GM12878 (cell line): ENCODE measurements at regions not wholly inside any gene's neighbourhood (a gene's known extent, or its start where the extent isn't known, plus 50 kb on each side); places are given as distances from the start of the nearest gene placed in this dataset.

ENCODE experiments used
- ATAC-seq: fragments of 200-7000 bp; cut with Tn5 transposase; 3 replicates; pipeline ENCODE4 v1.9.1; 2020; ENCODE audit warnings: mild to moderate bottlenecking, moderate library complexity
- BruUV-seq: library from RNA; stranded (reverse); fragments of 400-500 nt; replicated peaks from 2 replicates; lab custom pipeline; 2021; lab: Mats Ljungman, UMichigan
- CTCF ChIA-PET: fragments of 300-600 bp; sonication (Branson Sonifier 250); formaldehyde crosslinking; extraction: SDS; loops from one replicate; lab custom pipeline; 2021; ENCODE audit warnings: inconsistent platforms; lab: Yijun Ruan, JAX
- POLR2A ChIA-PET: fragments of 350-600 bp; formaldehyde crosslinking; extraction: SDS; loops from one replicate; lab custom pipeline; 2021; ENCODE audit warnings: inconsistent platforms; lab: Charles Lee
- RAD21 ChIA-PET: fragments of 300-600 bp; sonication (Branson Sonifier 250); formaldehyde crosslinking; loops from one replicate; lab custom pipeline; 2023; ENCODE audit warnings: antibody characterized with exemption; ENCODE audit not compliant: unreplicated experiment; lab: Charles Lee
- SMC1A ChIA-PET: fragments of 300-600 bp; sonication (Branson Sonifier 250); formaldehyde crosslinking; loops from one replicate; lab custom pipeline; 2023; ENCODE audit not compliant: unreplicated experiment, uncharacterized antibody; lab: Charles Lee
- DNase-seq: peaks from one replicate; pipeline ENCODE4 v3.0.0-alpha.2; 2011; ENCODE audit warnings: low read depth, low spot score
- FAIRE-seq: peaks from 3 replicates; lab custom pipeline; 2011; peaks lifted over from hg19 to GRCh38; lab: Jason Lieb, UNC
- H2AFZ ChIP-seq: 2 replicates; pipeline ENCODE4 v1.6.0; 2011; ENCODE audit warnings: low read depth, low read length, control low read depth; ENCODE audit not compliant: control insufficient read depth
- H3K27ac ChIP-seq: 2 replicates; pipeline ENCODE4 v1.5.1; 2011; ENCODE audit warnings: control low read depth; ENCODE audit not compliant: control insufficient read depth, insufficient read depth
- H3K27me3 ChIP-seq, 2 experiments: replicated peaks in 1 of 2; 2 replicates each; pipeline versions ENCODE4 v1.6.0 to v1.6.1; 2011; ENCODE audit warnings: low read length in 1 of 2; ENCODE audit not compliant: control insufficient read depth in 2 of 2, insufficient read depth in 2 of 2
- H3K36me3 ChIP-seq, 2 experiments: 2 replicates each; pipeline ENCODE4 v1.5.1; 2011; ENCODE audit warnings: low read length in 1 of 2; ENCODE audit not compliant: control insufficient read depth in 2 of 2, insufficient read depth in 2 of 2
- H3K4me1 ChIP-seq: 2 replicates; pipeline ENCODE4 v1.6.1; 2011; ENCODE audit warnings: mild to moderate bottlenecking, low read length, moderate library complexity, mixed read lengths; ENCODE audit not compliant: control insufficient read depth, insufficient read depth
- H3K4me2 ChIP-seq: 2 replicates; pipeline ENCODE4 v1.6.0; 2011; ENCODE audit warnings: control low read depth; ENCODE audit not compliant: control insufficient read depth, insufficient read depth
- H3K4me3 ChIP-seq: fragments of 200-600 bp; sonication (generic); 2 replicates; pipeline ENCODE4 v1.5.1; 2016
- H3K79me2 ChIP-seq: 2 replicates; pipeline ENCODE4 v1.6.0; 2011; ENCODE audit warnings: low read length; ENCODE audit not compliant: control insufficient read depth, insufficient read depth
- H3K9ac ChIP-seq: 2 replicates; pipeline ENCODE4 v1.8.0; 2011; ENCODE audit warnings: low read length, control low read depth, mixed read lengths; ENCODE audit not compliant: control insufficient read depth, insufficient read depth
- H3K9me3 ChIP-seq: replicated peaks from 3 replicates; pipeline ENCODE4 v1.5.1; 2011; ENCODE audit warnings: mild to moderate bottlenecking, low read length; ENCODE audit not compliant: control insufficient read depth, insufficient read depth
- H4K20me1 ChIP-seq: 2 replicates; pipeline ENCODE4 v1.6.0; 2011; ENCODE audit not compliant: control insufficient read depth, insufficient read depth
- ATF7 ChIP-seq: fragments of 450-650 bp; IDR thresholded peaks from 2 replicates; pipeline ENCODE4 v1.6.1; 2016; ENCODE audit warnings: low read depth, mild to moderate bottlenecking
- BCL11A ChIP-seq: IDR thresholded peaks from 2 replicates; pipeline ENCODE4 v1.6.1; 2011; ENCODE audit warnings: low read depth, low read length
- CBFB ChIP-seq: IDR thresholded peaks from 2 replicates; pipeline ENCODE4 v1.6.1; 2016; ENCODE audit warnings: antibody characterized with exemption, low read depth
- CUX1 ChIP-seq: IDR thresholded peaks from 2 replicates; pipeline ENCODE4 v1.6.1; 2012; ENCODE audit warnings: improper control_type of control experiment, low read depth, low read length; ENCODE audit not compliant: insufficient replicate concordance
- FOXM1 ChIP-seq: IDR thresholded peaks from 2 replicates; pipeline ENCODE4 v1.6.1; 2012; ENCODE audit warnings: low read depth, mild to moderate bottlenecking, inconsistent platforms, low read length, moderate library complexity
- IKZF2 ChIP-seq, 2 experiments: fragments of 450-650 bp; IDR thresholded peaks; 2 replicates each; pipeline ENCODE4 v1.6.1; 2017; ENCODE audit warnings: mild to moderate bottlenecking in 2 of 2, moderate library complexity in 2 of 2
- NFYA ChIP-seq: IDR thresholded peaks from 2 replicates; pipeline ENCODE4 v1.6.1; 2011; ENCODE audit warnings: low read depth, mild to moderate bottlenecking, low read length, improper control_type of control experiment, borderline replicate concordance
- POLR2AphosphoS2 ChIP-seq: IDR thresholded peaks from 2 replicates; pipeline ENCODE4 v1.6.1; 2011; ENCODE audit warnings: low read depth, mild to moderate bottlenecking, low read length, improper control_type of control experiment, moderate library complexity
- RUNX3 ChIP-seq: IDR thresholded peaks from 2 replicates; pipeline ENCODE4 v1.6.1; 2012; ENCODE audit warnings: low read length, inconsistent platforms
- SIX5 ChIP-seq: IDR thresholded peaks from 2 replicates; pipeline ENCODE4 v1.6.1; 2011; ENCODE audit warnings: mild to moderate bottlenecking, low read depth, low read length, moderate library complexity; ENCODE audit not compliant: severe bottlenecking
- SP1 ChIP-seq: IDR thresholded peaks from one replicate; pipeline ENCODE4 v1.6.1; 2011; ENCODE audit warnings: low read depth, low read length
- SRF ChIP-seq, 2 experiments: IDR thresholded peaks; 2 replicates each; pipeline ENCODE4 v1.6.1; 2011; ENCODE audit warnings: low read depth in 2 of 2, low read length in 2 of 2, mild to moderate bottlenecking in 1 of 2, moderate library complexity in 1 of 2
- TAF1 ChIP-seq: IDR thresholded peaks from 2 replicates; pipeline ENCODE4 v1.6.1; 2011; ENCODE audit warnings: mild to moderate bottlenecking, low read depth, low read length, borderline replicate concordance
- USF1 ChIP-seq: IDR thresholded peaks from 2 replicates; pipeline ENCODE4 v1.6.1; 2011; ENCODE audit warnings: borderline replicate concordance, low read depth, mild to moderate bottlenecking, moderate library complexity, mixed read lengths, low read length; ENCODE audit not compliant: insufficient read depth; ENCODE audit errors: extremely low read length
- ZNF217 ChIP-seq: fragments of 450-650 bp; IDR thresholded peaks from 2 replicates; pipeline ENCODE4 v1.6.1; 2017; ENCODE audit warnings: antibody characterized with exemption, mild to moderate bottlenecking
- ZNF384 ChIP-seq: IDR thresholded peaks from 2 replicates; pipeline ENCODE4 v1.6.1; 2012; ENCODE audit warnings: low read depth, mild to moderate bottlenecking, low read length, improper control_type of control experiment, borderline replicate concordance
- ZZZ3 ChIP-seq: IDR thresholded peaks from 2 replicates; pipeline ENCODE4 v1.6.1; 2011; ENCODE audit warnings: low read depth; ENCODE audit not compliant: control insufficient read depth, insufficient read length
- WGBS: methylation state at CpG from one replicate; pipeline ENCODE4 v1.1.6; 2016; ENCODE audit warnings: low lambda C conversion rate; ENCODE audit not compliant: insufficient replicate concordance, insufficient coverage; ENCODE audit errors: missing lambda C conversion rate; 5-methylcytosine and 5-hydroxymethylcytosine counted together
- in situ Hi-C: fragments of 300-500 bp; cut with MboI; formaldehyde crosslinking; loops from 9 replicates; pipeline ENCODE4 v1.14.3; 2018; ENCODE audit warnings: mixed read lengths
- intact Hi-C: fragments of 100-400 bp; cut with micrococcal nuclease; formaldehyde crosslinking; loops from one replicate; pipeline ENCODE4 v1.14.2; 2022; ENCODE audit not compliant: unreplicated experiment

GRCh38 chr14:97353102-97353501 is 555.9 kb downstream of the VRK1 start:
- H3K4me3 ChIP-seq: no peak overlapping the region
- no peak for FAIRE-seq
- WGBS: 14% methylated on average over 5 of the region's 5 CpGs
- ChIA-PET SMC1A (interaction anchor here (0.6 to 2.2 kb wide), 3 partner anchors 16 to 53 kb away, joined by 3 to 12 read pairs (median 8); no protein-coding TSS in a partner anchor), CTCF (no interaction called here), RAD21 (interaction anchor here (2.3 to 3.2 kb wide), 2 partner anchors 26 to 30 kb away, joined by 10 to 12 read pairs; no protein-coding TSS in a partner anchor), POLR2A (interaction anchor here (1.4 to 3.0 kb wide), 2 partner anchors 15 to 46 kb away, joined by 3 to 7 read pairs; no protein-coding TSS in a partner anchor)
- H2AFZ ChIP-seq: no peak overlapping the region
- in situ Hi-C loops: no loop called here
- H4K20me1 ChIP-seq: no peaks in the 10 kb centered on the region
- intact Hi-C loops: loop anchor here (2.0 kb wide), 1 partner anchor 46 kb away; no protein-coding TSS in a partner anchor
- no peak overlapping the region for H3K27ac ChIP-seq
- no peaks in the 10 kb centered on the region for H3K27me3 ChIP-seq
- no peaks in the 10 kb centered on the region for H3K4me1 ChIP-seq
- H3K36me3 ChIP-seq: no peaks in the 10 kb centered on the region
- H3K9me3 ChIP-seq: no peaks in the 10 kb centered on the region
- peak; percentile 81 for ATAC-seq
- no peak overlapping the region for H3K9ac ChIP-seq
- DNase-seq: no peak
- BruUV-seq: no TSS peak
- H3K4me2 ChIP-seq: no peak overlapping the region
- no peaks in the 10 kb centered on the region for H3K79me2 ChIP-seq
- TF ChIP-seq ZZZ3: no peak
- TF ChIP-seq IKZF2 (IDR thresholded peaks at IDR 0.05): peak in 1 of 2 experiments; percentile 33; a peak in 1 of 4 replicates
- TF ChIP-seq TAF1: no peak
- TF ChIP-seq NFYA: no peak
- no peak for TF ChIP-seq ZNF217
- no peak for TF ChIP-seq SRF (IDR thresholded peaks at IDR 0.05; ENCODE audit: low read depth in 2 of 2, low read length in 2 of 2)
- TF ChIP-seq BCL11A: no peak
- TF ChIP-seq RUNX3: peak; percentile 53; the same call in 1 of the 2 replicates
- TF ChIP-seq ZNF384: no peak
- TF ChIP-seq CBFB: 0 out of 2 replicates have a peak, but pooled peaks have one; percentile 23
- TF ChIP-seq POLR2AphosphoS2: no peak
- TF ChIP-seq SIX5: no peak
- 0 out of 2 replicates have a peak, but pooled peaks have one; percentile 17 for TF ChIP-seq ATF7
- no peak for TF ChIP-seq SP1
- no peak for TF ChIP-seq CUX1
- no peak for TF ChIP-seq USF1
- no peak for TF ChIP-seq FOXM1
